ENCODE measurements at regions not wholly inside any gene's neighbourhood (a gene's known extent, or its start where the extent isn't known, plus 50 kb on each side); places are given as distances from the start of the nearest gene placed in this dataset.

GRCh38 chr12:76701690-76702089, 62.2 kb upstream of the ZDHHC17 start:
- no peak for TF ChIP-seq ZFX (IDR thresholded peaks at IDR 0.05)
- no peak for TF ChIP-seq CTCF (conservative IDR thresholded peaks at IDR 0.05)
- H3K27ac ChIP-seq = no peak overlapping the region

- H3K27ac ChIP-seq = no peak overlapping the region
- no peak for TF ChIP-seq ZFX (IDR thresholded peaks at IDR 0.05)
- no peak for TF ChIP-seq CTCF (conservative IDR thresholded peaks at IDR 0.05)
Observed at GRCh38 chr12:76702946-76703345, 61.0 kb upstream of the ZDHHC17 start.

GRCh38 chr12:76704693-76705092, 59.2 kb upstream of the ZDHHC17 start:
- H3K27ac ChIP-seq = no peak overlapping the region
- TF ChIP-seq ZFX (IDR thresholded peaks at IDR 0.05) (no peak), CTCF (conservative IDR thresholded peaks at IDR 0.05) (no peak)

GRCh38 chr12:76706101-76706500, 57.8 kb upstream of the ZDHHC17 start:
- no peak overlapping the region for H3K27ac ChIP-seq
- TF ChIP-seq CTCF (conservative IDR thresholded peaks at IDR 0.05) (no peak), ZFX (IDR thresholded peaks at IDR 0.05) (no peak)

GRCh38 chr12:76706761-76707160, 57.2 kb upstream of the ZDHHC17 start:
- H3K27ac ChIP-seq = no peak overlapping the region
- no peak for TF ChIP-seq CTCF (conservative IDR thresholded peaks at IDR 0.05)
- TF ChIP-seq ZFX (IDR thresholded peaks at IDR 0.05) = no peak

GRCh38 chr12:76707772-76708171, 56.1 kb upstream of the ZDHHC17 start:
- no peak overlapping the region for H3K27ac ChIP-seq
- no peak for TF ChIP-seq CTCF (conservative IDR thresholded peaks at IDR 0.05)
- no peak for TF ChIP-seq ZFX (IDR thresholded peaks at IDR 0.05)

GRCh38 chr12:76708296-76708695, 55.6 kb upstream of the ZDHHC17 start:
- no peak overlapping the region for H3K27ac ChIP-seq
- no peak for TF ChIP-seq CTCF (conservative IDR thresholded peaks at IDR 0.05)
- no peak for TF ChIP-seq ZFX (IDR thresholded peaks at IDR 0.05)

All from C4-2B (cell line).